Astrocyte (in vitro differentiated cells and primary cell): ENCODE measurements at regions not wholly inside any gene's neighbourhood (a gene's known extent, or its start where the extent isn't known, plus 50 kb on each side); places are given as distances from the start of the nearest gene placed in this dataset.

Experiments
- DNase-seq: peaks from one replicate; pipeline ENCODE4 v3.0.0-alpha.2; 2010; ENCODE audit warnings: low read depth
- FAIRE-seq: peaks from 2 replicates; lab custom pipeline; 2011; peaks lifted over from hg19 to GRCh38; lab: Jason Lieb, UNC
- H2AFZ ChIP-seq: 2 replicates; pipeline ENCODE4 v1.6.0; 2012; ENCODE audit warnings: low read depth, low read length, inconsistent platforms
- H3K27ac ChIP-seq: 2 replicates; pipeline ENCODE4 v1.5.1; 2011; ENCODE audit warnings: low read depth, low read length, inconsistent platforms
- H3K27me3 ChIP-seq: 2 replicates; pipeline ENCODE4 v1.6.0; 2011; ENCODE audit warnings: low read length, inconsistent platforms; ENCODE audit not compliant: insufficient read depth
- H3K36me3 ChIP-seq: 2 replicates; pipeline ENCODE4 v1.5.1; 2011; ENCODE audit warnings: low read length, inconsistent platforms; ENCODE audit not compliant: insufficient read depth
- H3K4me1 ChIP-seq: 2 replicates; pipeline ENCODE4 v1.5.1; 2011; ENCODE audit warnings: low read length, inconsistent platforms; ENCODE audit not compliant: insufficient read depth
- H3K4me2 ChIP-seq: 2 replicates; pipeline ENCODE4 v1.6.0; 2012; ENCODE audit warnings: low read length, inconsistent platforms
- H3K4me3 ChIP-seq: 2 replicates; pipeline ENCODE4 v1.5.1; 2011; ENCODE audit warnings: low read depth, mild to moderate bottlenecking, low read length, inconsistent platforms; ENCODE audit not compliant: insufficient read depth
- H3K79me2 ChIP-seq: 2 replicates; pipeline ENCODE4 v1.6.0; 2012; ENCODE audit warnings: mild to moderate bottlenecking, low read length, inconsistent platforms; ENCODE audit not compliant: insufficient read depth
- H3K9ac ChIP-seq: 2 replicates; pipeline ENCODE4 v1.6.0; 2012; ENCODE audit warnings: mild to moderate bottlenecking, low read length, inconsistent platforms
- H3K9me3 ChIP-seq: 2 replicates; pipeline ENCODE4 v1.5.1; 2012; ENCODE audit warnings: low read depth, mild to moderate bottlenecking, low read length, inconsistent platforms; ENCODE audit not compliant: insufficient read depth
- H4K20me1 ChIP-seq: 2 replicates; pipeline ENCODE4 v1.6.0; 2012; ENCODE audit warnings: low read length, inconsistent platforms; ENCODE audit not compliant: insufficient read depth
- H3K27ac Mint-ChIP-seq: one replicate; pipeline ENCODE4 v1.8.0; 2021; ENCODE audit warnings: mild to moderate bottlenecking, mixed read lengths; ENCODE audit not compliant: unreplicated experiment
- H3K27me3 Mint-ChIP-seq: one replicate; pipeline ENCODE4 v1.8.0; 2021; ENCODE audit warnings: low read depth, mixed read lengths; ENCODE audit not compliant: unreplicated experiment
- H3K36me3 Mint-ChIP-seq: one replicate; pipeline ENCODE4 v1.8.0; 2021; ENCODE audit warnings: low read depth, mixed read lengths; ENCODE audit not compliant: unreplicated experiment
- H3K4me1 Mint-ChIP-seq: one replicate; pipeline ENCODE4 v1.8.0; 2021; ENCODE audit warnings: low read depth, mixed read lengths; ENCODE audit not compliant: unreplicated experiment
- H3K4me3 Mint-ChIP-seq: one replicate; pipeline ENCODE4 v1.8.0; 2021; ENCODE audit warnings: mild to moderate bottlenecking, moderate library complexity, mixed read lengths; ENCODE audit not compliant: unreplicated experiment
- H3K9me3 Mint-ChIP-seq: one replicate; pipeline ENCODE4 v1.8.0; 2021; ENCODE audit warnings: mild to moderate bottlenecking, mixed read lengths; ENCODE audit not compliant: unreplicated experiment
- CTCF ChIP-seq: IDR thresholded peaks from 2 replicates; pipeline ENCODE4 v1.5.1; 2011; ENCODE audit warnings: low read depth, mild to moderate bottlenecking, inconsistent platforms, low read length, moderate library complexity; ENCODE audit not compliant: insufficient read depth
- EZH2 ChIP-seq: IDR thresholded peaks from 2 replicates; pipeline ENCODE4 v1.6.1; 2012; ENCODE audit warnings: mild to moderate bottlenecking, low read length, inconsistent platforms; ENCODE audit not compliant: insufficient read depth

GRCh38 chr16:54442864-54443263, 156.3 kb upstream of the IRX3 start:
- Histone ChIP-seq H3K9me3 (peaks cover 8% of the 10 kb centered on the region), H3K27me3 (peaks cover 21% of the 10 kb centered on the region), H3K27ac (no peak overlapping the region), H3K9ac (no peak overlapping the region), H3K79me2 (no peaks in the 10 kb centered on the region), H3K4me1 (peaks cover 31% of the 10 kb centered on the region), H3K36me3 (no peaks in the 10 kb centered on the region), H3K4me2 (no peak overlapping the region), H3K4me3 (no peak overlapping the region), H2AFZ (no peak overlapping the region), H4K20me1 (no peaks in the 10 kb centered on the region)
- FAIRE-seq (no peak), DNase-seq (no peak)
- TF ChIP-seq EZH2 (no peak), CTCF (no peak)
- peaks cover 25% of the 10 kb centered on the region for H3K27me3 Mint-ChIP-seq
- peaks cover 19% of the 10 kb centered on the region for H3K4me1 Mint-ChIP-seq
- H3K4me3 Mint-ChIP-seq = no peak overlapping the region
- no peak overlapping the region for H3K27ac Mint-ChIP-seq
- peaks cover 20% of the 10 kb centered on the region for H3K9me3 Mint-ChIP-seq
- no peaks in the 10 kb centered on the region for H3K36me3 Mint-ChIP-seq

GRCh38 chr16:54438469-54438868, 151.9 kb upstream of the IRX3 start:
- H3K36me3 ChIP-seq = no peaks in the 10 kb centered on the region
- no peak overlapping the region for H3K4me3 ChIP-seq
- Mint-ChIP-seq H3K36me3 (no peaks in the 10 kb centered on the region), H3K27me3 (peaks cover 46% of the 10 kb centered on the region), H3K4me1 (no peaks in the 10 kb centered on the region), H3K27ac (no peak overlapping the region), H3K4me3 (no peak overlapping the region), H3K9me3 (peaks cover 20% of the 10 kb centered on the region)
- no peaks in the 10 kb centered on the region for H4K20me1 ChIP-seq
- DNase-seq (no peak), FAIRE-seq (no peak)
- H3K4me1 ChIP-seq = no peaks in the 10 kb centered on the region
- no peaks in the 10 kb centered on the region for H3K79me2 ChIP-seq
- no peak overlapping the region for H3K4me2 ChIP-seq
- no peak overlapping the region for H3K27ac ChIP-seq
- peaks cover 24% of the 10 kb centered on the region for H3K27me3 ChIP-seq
- no peak overlapping the region for H3K9ac ChIP-seq
- TF ChIP-seq EZH2 = no peak
- TF ChIP-seq CTCF = no peak
- no peak overlapping the region for H2AFZ ChIP-seq
- H3K9me3 ChIP-seq = no peaks in the 10 kb centered on the region

- no peak overlapping the region for H3K4me3 Mint-ChIP-seq
- TF ChIP-seq EZH2 (no peak), CTCF (no peak)
- no peaks in the 10 kb centered on the region for H3K36me3 Mint-ChIP-seq
- H3K4me3 ChIP-seq = no peak overlapping the region
- no peaks in the 10 kb centered on the region for H3K9me3 ChIP-seq
- H3K27me3 Mint-ChIP-seq = peaks cover 46% of the 10 kb centered on the region
- no peaks in the 10 kb centered on the region for H3K36me3 ChIP-seq
- DNase-seq = no peak
- no peak overlapping the region for H3K27ac ChIP-seq
- H3K4me1 Mint-ChIP-seq = no peaks in the 10 kb centered on the region
- no peak overlapping the region for H2AFZ ChIP-seq
- peaks cover 16% of the 10 kb centered on the region for H3K9me3 Mint-ChIP-seq
- no peaks in the 10 kb centered on the region for H3K79me2 ChIP-seq
- no peak overlapping the region for H3K4me2 ChIP-seq
- no peak for FAIRE-seq
- no peak overlapping the region for H3K27ac Mint-ChIP-seq
- no peaks in the 10 kb centered on the region for H4K20me1 ChIP-seq
- H3K4me1 ChIP-seq = no peaks in the 10 kb centered on the region
- no peak overlapping the region for H3K9ac ChIP-seq
- H3K27me3 ChIP-seq = peaks cover 24% of the 10 kb centered on the region
These were observed 151.3 kb upstream of the IRX3 start for GRCh38 chr16:54437921-54438320.
